Astrocyte (in vitro differentiated cells and primary cell): ENCODE measurements at regions not wholly inside any gene's neighbourhood (a gene's known extent, or its start where the extent isn't known, plus 50 kb on each side); places are given as distances from the start of the nearest gene placed in this dataset.

Experiments
- EZH2 ChIP-seq: IDR thresholded peaks from 2 replicates; pipeline ENCODE4 v1.6.1; 2012; ENCODE audit warnings: mild to moderate bottlenecking, low read length, inconsistent platforms; ENCODE audit not compliant: insufficient read depth
- TF ChIP-seq, protein P1 (sequence below): IDR thresholded peaks from 2 replicates; pipeline ENCODE4 v1.5.1; 2011; ENCODE audit warnings: low read depth, mild to moderate bottlenecking, inconsistent platforms, low read length, moderate library complexity; ENCODE audit not compliant: insufficient read depth

GRCh38 chr3:84904816-84905555 lies 53.8 kb upstream of the CADM2 start:
- TF ChIP-seq EZH2: no peak
- TF ChIP-seq, protein P1, sequence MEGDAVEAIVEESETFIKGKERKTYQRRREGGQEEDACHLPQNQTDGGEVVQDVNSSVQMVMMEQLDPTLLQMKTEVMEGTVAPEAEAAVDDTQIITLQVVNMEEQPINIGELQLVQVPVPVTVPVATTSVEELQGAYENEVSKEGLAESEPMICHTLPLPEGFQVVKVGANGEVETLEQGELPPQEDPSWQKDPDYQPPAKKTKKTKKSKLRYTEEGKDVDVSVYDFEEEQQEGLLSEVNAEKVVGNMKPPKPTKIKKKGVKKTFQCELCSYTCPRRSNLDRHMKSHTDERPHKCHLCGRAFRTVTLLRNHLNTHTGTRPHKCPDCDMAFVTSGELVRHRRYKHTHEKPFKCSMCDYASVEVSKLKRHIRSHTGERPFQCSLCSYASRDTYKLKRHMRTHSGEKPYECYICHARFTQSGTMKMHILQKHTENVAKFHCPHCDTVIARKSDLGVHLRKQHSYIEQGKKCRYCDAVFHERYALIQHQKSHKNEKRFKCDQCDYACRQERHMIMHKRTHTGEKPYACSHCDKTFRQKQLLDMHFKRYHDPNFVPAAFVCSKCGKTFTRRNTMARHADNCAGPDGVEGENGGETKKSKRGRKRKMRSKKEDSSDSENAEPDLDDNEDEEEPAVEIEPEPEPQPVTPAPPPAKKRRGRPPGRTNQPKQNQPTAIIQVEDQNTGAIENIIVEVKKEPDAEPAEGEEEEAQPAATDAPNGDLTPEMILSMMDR: no peak
